ENCODE measurements at regions not wholly inside any gene's neighbourhood (a gene's known extent, or its start where the extent isn't known, plus 50 kb on each side); places are given as distances from the start of the nearest gene placed in this dataset.
"Not testable (repeated sequence)": the region's sequence is repeated elsewhere in the genome, so short reads cannot be mapped to it uniquely, and the experiment has no call there.

- ATAC-seq = no peak
Measured at GRCh38 chr1:56257726-56258125, 321.6 kb downstream of the PLPP3 start.

GRCh38 chr1:56256153-56257000 is 323.0 kb downstream of the PLPP3 start:
- ATAC-seq = no peak

- no peak for ATAC-seq
Measured at GRCh38 chr1:56255516-56256152, 323.7 kb downstream of the PLPP3 start.

GRCh38 chr1:56254130-56254529 is 325.2 kb downstream of the PLPP3 start:
- no peak for ATAC-seq

- no peak for ATAC-seq
Measured at GRCh38 chr1:56250809-56251208, 328.6 kb downstream of the PLPP3 start.

GRCh38 chr1:56249234-56249633 is 330.1 kb downstream of the PLPP3 start:
- ATAC-seq = no peak

- no peak for ATAC-seq
Measured at GRCh38 chr1:56248138-56248537, 331.2 kb downstream of the PLPP3 start.

GRCh38 chr1:56246726-56247125 is 332.6 kb downstream of the PLPP3 start:
- ATAC-seq = not testable (repeated sequence)

- ATAC-seq = no peak
Measured at GRCh38 chr1:56240400-56240799, 339.0 kb downstream of the PLPP3 start.

GRCh38 chr1:56237491-56238064 is 341.8 kb downstream of the PLPP3 start:
- ATAC-seq = no peak

- ATAC-seq = no peak
Measured at GRCh38 chr1:56236688-56237087, 342.7 kb downstream of the PLPP3 start.

GRCh38 chr1:56235909-56236510 is 343.4 kb downstream of the PLPP3 start:
- ATAC-seq = no peak

- no peak for ATAC-seq
Measured at GRCh38 chr1:56229186-56229585, 350.2 kb downstream of the PLPP3 start.

- no peak for ATAC-seq
Measured at GRCh38 chr1:56227886-56228285, 351.5 kb downstream of the PLPP3 start.

GRCh38 chr1:56227401-56227800 is 352.0 kb downstream of the PLPP3 start:
- ATAC-seq = no peak

GRCh38 chr1:56225964-56226815 is 353.2 kb downstream of the PLPP3 start:
- ATAC-seq = no peak

GRCh38 chr1:56223968-56224367 is 355.4 kb downstream of the PLPP3 start:
- ATAC-seq = no peak

GRCh38 chr1:56222914-56223540 is 356.3 kb downstream of the PLPP3 start:
- no peak for ATAC-seq

GRCh38 chr1:56220021-56220420 is 359.3 kb downstream of the PLPP3 start:
- no peak for ATAC-seq

GRCh38 chr1:56218023-56218422 is 361.3 kb downstream of the PLPP3 start:
- ATAC-seq = no peak

- ATAC-seq = no peak
Measured at GRCh38 chr1:56216218-56216617, 363.1 kb downstream of the PLPP3 start.

- no peak for ATAC-seq
Measured at GRCh38 chr1:56215771-56216170, 363.6 kb downstream of the PLPP3 start.
